Activated CD8-positive, alpha-beta memory T cell treated with anti-CD3 and anti-CD28 coated beads, Interleukin-2, amount 50 U/mL, for 4 hours (primary cell): ENCODE measurements at regions not wholly inside any gene's neighbourhood (a gene's known extent, or its start where the extent isn't known, plus 50 kb on each side); places are given as distances from the start of the nearest gene placed in this dataset.
A peak's percentile ranks its signal among the peaks of the same experiment; 100 is the strongest.

ENCODE experiments used
- DNase-seq: peaks from one replicate; pipeline ENCODE4 v3.0.0-alpha.2; 2020

GRCh38 chr2:41828052-41828643, 219.7 kb upstream of the PKDCC start:
- no peak for DNase-seq

- DNase-seq = no peak
These were observed 218.8 kb upstream of the PKDCC start for GRCh38 chr2:41829052-41829451.

GRCh38 chr2:41830600-41830999, 217.2 kb upstream of the PKDCC start:
- DNase-seq = no peak

GRCh38 chr2:41832218-41832617, 215.6 kb upstream of the PKDCC start:
- no peak for DNase-seq

GRCh38 chr2:41835401-41835800, 212.4 kb upstream of the PKDCC start:
- no peak for DNase-seq

- no peak for DNase-seq
These were observed 210.9 kb upstream of the PKDCC start for GRCh38 chr2:41836948-41837347.

GRCh38 chr2:41837610-41838009, 210.2 kb upstream of the PKDCC start:
- DNase-seq = no peak

GRCh38 chr2:41840702-41841551, 206.9 kb upstream of the PKDCC start:
- DNase-seq = peak; percentile 97

GRCh38 chr2:41846962-41847361, 200.9 kb upstream of the PKDCC start:
- no peak for DNase-seq

GRCh38 chr2:41847744-41848441, 199.9 kb upstream of the PKDCC start:
- no peak for DNase-seq

- no peak for DNase-seq
These were observed 196.3 kb upstream of the PKDCC start for GRCh38 chr2:41851554-41851953.

- DNase-seq = no peak
These were observed 194.2 kb upstream of the PKDCC start for GRCh38 chr2:41853427-41854191.

- DNase-seq = no peak
These were observed 193.6 kb upstream of the PKDCC start for GRCh38 chr2:41854227-41854626.

GRCh38 chr2:41856946-41857345, 190.9 kb upstream of the PKDCC start:
- no peak for DNase-seq

- DNase-seq = no peak
These were observed 188.0 kb upstream of the PKDCC start for GRCh38 chr2:41859615-41860514.

GRCh38 chr2:41863062-41863461, 184.8 kb upstream of the PKDCC start:
- no peak for DNase-seq

GRCh38 chr2:41865263-41865662, 182.6 kb upstream of the PKDCC start:
- no peak for DNase-seq

GRCh38 chr2:41867553-41867952, 180.3 kb upstream of the PKDCC start:
- DNase-seq = no peak

GRCh38 chr2:41869542-41870264, 178.1 kb upstream of the PKDCC start:
- peak; percentile 74 for DNase-seq

GRCh38 chr2:41870265-41870585, 177.6 kb upstream of the PKDCC start:
- DNase-seq = no peak

- DNase-seq = no peak
These were observed 176.7 kb upstream of the PKDCC start for GRCh38 chr2:41871080-41871479.

- DNase-seq = no peak
These were observed 175.2 kb upstream of the PKDCC start for GRCh38 chr2:41872646-41873045.
